BE2C (cell line): ENCODE measurements at regions not wholly inside any gene's neighbourhood (a gene's known extent, or its start where the extent isn't known, plus 50 kb on each side); places are given as distances from the start of the nearest gene placed in this dataset.

Experiments used
- DNase-seq: peaks from one replicate; pipeline ENCODE4 v3.0.0-alpha.2; 2020
- H3K27me3 ChIP-seq: fragments of 250-450 bp; sonication (Bioruptor Pico); 2 replicates; pipeline ENCODE4 v1.5.1; 2020; ENCODE audit warnings: mild to moderate bottlenecking
- H3K36me3 ChIP-seq: fragments of 250-450 bp; sonication (Bioruptor Pico); 2 replicates; pipeline ENCODE4 v1.5.1; 2020; ENCODE audit warnings: mild to moderate bottlenecking
- H3K4me1 ChIP-seq: fragments of 250-450 bp; sonication (Bioruptor Pico); 2 replicates; pipeline ENCODE4 v1.5.1; 2020
- H3K4me3 ChIP-seq: 2 replicates; pipeline ENCODE4 v1.5.1; 2011; ENCODE audit warnings: low read depth, low read length
- H3K9me3 ChIP-seq: fragments of 250-450 bp; sonication (Bioruptor Pico); 2 replicates; pipeline ENCODE4 v1.5.1; 2020
- CTCF ChIP-seq: IDR thresholded peaks from 2 replicates; pipeline ENCODE4 v1.5.1; 2012; ENCODE audit warnings: mild to moderate bottlenecking, low read depth, low read length

- no peak for TF ChIP-seq CTCF
- H3K27me3 ChIP-seq: no peaks in the 10 kb centered on the region
- no peaks in the 10 kb centered on the region for H3K4me1 ChIP-seq
- no peak overlapping the region for H3K4me3 ChIP-seq
- H3K36me3 ChIP-seq: no peaks in the 10 kb centered on the region
- no peak for DNase-seq
- H3K9me3 ChIP-seq: no peaks in the 10 kb centered on the region
Measured at GRCh38 chr1:5758859-5759578, 233.2 kb downstream of the NPHP4 start.

GRCh38 chr1:5758000-5758858 is 234.0 kb downstream of the NPHP4 start:
- no peak for TF ChIP-seq CTCF
- Histone ChIP-seq H3K9me3 (no peaks in the 10 kb centered on the region), H3K36me3 (no peaks in the 10 kb centered on the region), H3K4me1 (no peaks in the 10 kb centered on the region), H3K27me3 (no peaks in the 10 kb centered on the region), H3K4me3 (no peak overlapping the region)
- DNase-seq: no peak

- H3K4me1 ChIP-seq: no peaks in the 10 kb centered on the region
- no peaks in the 10 kb centered on the region for H3K36me3 ChIP-seq
- no peak for DNase-seq
- no peaks in the 10 kb centered on the region for H3K9me3 ChIP-seq
- TF ChIP-seq CTCF: no peak
- no peak overlapping the region for H3K4me3 ChIP-seq
- H3K27me3 ChIP-seq: no peaks in the 10 kb centered on the region
Measured at GRCh38 chr1:5757187-5757805, 234.9 kb downstream of the NPHP4 start.

GRCh38 chr1:5756434-5757186 is 235.6 kb downstream of the NPHP4 start:
- Histone ChIP-seq H3K4me1 (no peaks in the 10 kb centered on the region), H3K27me3 (no peaks in the 10 kb centered on the region), H3K4me3 (no peak overlapping the region), H3K36me3 (no peaks in the 10 kb centered on the region), H3K9me3 (no peaks in the 10 kb centered on the region)
- DNase-seq: no peak
- TF ChIP-seq CTCF: no peak

- Histone ChIP-seq H3K27me3 (no peaks in the 10 kb centered on the region), H3K9me3 (no peaks in the 10 kb centered on the region), H3K36me3 (no peaks in the 10 kb centered on the region), H3K4me3 (no peak overlapping the region), H3K4me1 (no peaks in the 10 kb centered on the region)
- no peak for DNase-seq
- TF ChIP-seq CTCF: no peak
Measured at GRCh38 chr1:5755552-5756125, 236.6 kb downstream of the NPHP4 start.
